ENCODE measurements at regions not wholly inside any gene's neighbourhood (a gene's known extent, or its start where the extent isn't known, plus 50 kb on each side); places are given as distances from the start of the nearest gene placed in this dataset.

DNA sequence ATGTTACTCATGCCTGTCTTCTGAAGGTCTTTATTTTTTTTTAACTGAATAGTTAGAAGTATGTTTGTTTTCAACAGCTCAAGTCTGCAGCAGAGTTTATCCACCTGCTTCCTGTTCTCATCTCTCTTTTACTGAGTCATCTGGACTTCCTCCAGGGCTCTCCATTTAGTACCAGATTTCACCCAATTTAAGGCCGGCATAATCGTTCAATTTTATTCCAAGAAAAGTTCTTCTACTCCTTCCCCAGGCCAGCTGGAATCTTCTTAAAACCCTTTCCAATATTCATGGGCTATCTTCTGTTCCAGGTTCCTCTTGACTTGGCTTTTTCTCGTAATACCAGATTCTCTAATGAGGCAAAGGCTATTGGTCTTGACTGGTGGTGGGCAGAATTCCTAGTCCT, 79.0 kb upstream of the LAMA2 start:
- DNase-seq (ENCODE audit: insufficient read length, low spot score) = no peak
- TF ChIP-seq, protein P1, sequence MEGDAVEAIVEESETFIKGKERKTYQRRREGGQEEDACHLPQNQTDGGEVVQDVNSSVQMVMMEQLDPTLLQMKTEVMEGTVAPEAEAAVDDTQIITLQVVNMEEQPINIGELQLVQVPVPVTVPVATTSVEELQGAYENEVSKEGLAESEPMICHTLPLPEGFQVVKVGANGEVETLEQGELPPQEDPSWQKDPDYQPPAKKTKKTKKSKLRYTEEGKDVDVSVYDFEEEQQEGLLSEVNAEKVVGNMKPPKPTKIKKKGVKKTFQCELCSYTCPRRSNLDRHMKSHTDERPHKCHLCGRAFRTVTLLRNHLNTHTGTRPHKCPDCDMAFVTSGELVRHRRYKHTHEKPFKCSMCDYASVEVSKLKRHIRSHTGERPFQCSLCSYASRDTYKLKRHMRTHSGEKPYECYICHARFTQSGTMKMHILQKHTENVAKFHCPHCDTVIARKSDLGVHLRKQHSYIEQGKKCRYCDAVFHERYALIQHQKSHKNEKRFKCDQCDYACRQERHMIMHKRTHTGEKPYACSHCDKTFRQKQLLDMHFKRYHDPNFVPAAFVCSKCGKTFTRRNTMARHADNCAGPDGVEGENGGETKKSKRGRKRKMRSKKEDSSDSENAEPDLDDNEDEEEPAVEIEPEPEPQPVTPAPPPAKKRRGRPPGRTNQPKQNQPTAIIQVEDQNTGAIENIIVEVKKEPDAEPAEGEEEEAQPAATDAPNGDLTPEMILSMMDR (IDR thresholded peaks at IDR 0.05; ENCODE audit: insufficient read depth, missing control alignments) = no peak
- FAIRE-seq = no peak

DNA sequence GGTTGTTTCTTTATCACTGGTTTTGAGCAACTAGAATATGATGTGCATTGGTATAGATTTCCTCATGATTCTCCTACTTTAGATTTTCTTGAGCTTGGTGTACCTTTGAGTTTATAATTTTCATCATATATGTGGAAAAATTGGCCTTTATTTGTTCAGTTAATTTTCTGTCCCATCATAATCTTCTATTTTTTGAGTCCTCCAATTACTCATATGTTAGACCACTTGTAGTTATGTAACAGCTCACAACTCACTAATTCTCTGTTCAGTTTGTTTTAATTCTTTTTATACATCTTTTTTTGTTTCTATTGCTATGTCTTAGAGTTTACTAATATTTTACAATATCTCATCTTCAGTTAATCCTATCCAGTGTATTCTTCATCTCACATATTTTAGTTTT, 81.3 kb upstream of the LAMA2 start:
- TF ChIP-seq, protein P1 (IDR thresholded peaks at IDR 0.05; ENCODE audit: insufficient read depth, missing control alignments) = no peak
- no peak for DNase-seq (ENCODE audit: insufficient read length, low spot score)
- no peak for FAIRE-seq

DNA sequence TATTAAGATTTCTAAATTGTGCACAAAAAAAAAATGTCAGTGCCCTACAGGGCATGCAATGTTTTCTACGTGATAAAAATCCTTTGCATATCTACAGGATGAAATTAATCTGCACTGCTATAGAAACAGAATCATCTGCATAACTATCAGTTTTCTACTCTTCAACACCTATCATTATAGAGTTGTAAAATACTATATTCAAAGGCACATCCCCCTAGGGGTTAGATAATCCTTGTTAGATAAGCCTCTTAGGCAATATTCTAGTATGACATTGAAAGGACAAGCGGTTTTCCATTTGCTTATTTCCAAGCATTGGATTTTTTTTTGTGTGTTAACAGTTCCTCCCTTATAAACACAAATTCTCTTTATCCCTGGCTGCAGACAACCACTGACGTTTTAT, 98.7 kb upstream of the LAMA2 start:
- FAIRE-seq (peak; percentile 88), DNase-seq (ENCODE audit: insufficient read length, low spot score) (no peak)
- TF ChIP-seq, protein P1 (IDR thresholded peaks at IDR 0.05; ENCODE audit: insufficient read depth, missing control alignments) = no peak

DNA sequence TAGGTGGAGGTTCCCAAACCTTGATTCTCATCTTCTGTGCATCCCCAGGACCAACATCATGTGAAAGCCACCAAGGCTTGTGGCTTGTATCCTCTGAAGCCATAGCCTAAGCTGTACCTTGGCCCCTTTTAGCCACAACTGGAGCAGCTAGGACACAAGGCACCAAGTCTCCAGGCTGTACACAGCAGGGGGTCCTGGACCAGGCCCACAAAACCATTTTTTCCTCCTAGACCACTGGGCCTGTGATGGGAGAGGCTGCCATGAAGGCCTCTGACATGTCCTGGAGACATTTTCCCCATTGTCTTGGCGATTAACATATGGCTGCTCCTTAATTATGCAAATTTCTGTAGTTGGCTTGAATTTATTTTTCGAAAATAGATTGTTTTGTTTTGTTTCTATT, 114.8 kb upstream of the LAMA2 start:
- TF ChIP-seq, protein P1 (IDR thresholded peaks at IDR 0.05; ENCODE audit: insufficient read depth, missing control alignments) = no peak
- DNase-seq (ENCODE audit: insufficient read length, low spot score) (no peak), FAIRE-seq (no peak)

DNA sequence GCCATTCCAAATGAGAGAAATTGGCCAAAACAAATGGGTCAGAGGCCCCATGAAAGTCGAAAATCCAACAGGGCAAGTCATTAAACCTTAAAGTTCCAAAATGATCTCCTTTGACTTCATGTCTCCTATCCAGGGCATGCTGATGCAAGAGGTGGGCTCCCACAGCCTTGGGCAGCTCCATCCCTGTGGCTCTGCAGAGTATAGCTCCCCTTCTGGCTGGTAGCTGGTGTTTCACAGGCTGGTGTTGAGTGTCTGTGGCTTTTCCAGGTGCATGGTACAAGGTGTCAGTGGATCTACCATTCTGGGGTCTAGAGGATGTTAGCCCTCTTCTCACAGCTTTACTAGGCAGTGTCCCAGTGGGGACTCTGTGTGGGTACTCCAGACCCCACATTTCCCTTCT, 115.2 kb upstream of the LAMA2 start:
- TF ChIP-seq, protein P1 (IDR thresholded peaks at IDR 0.05; ENCODE audit: insufficient read depth, missing control alignments) = no peak
- no peak for DNase-seq (ENCODE audit: insufficient read length, low spot score)
- FAIRE-seq = no peak

DNA sequence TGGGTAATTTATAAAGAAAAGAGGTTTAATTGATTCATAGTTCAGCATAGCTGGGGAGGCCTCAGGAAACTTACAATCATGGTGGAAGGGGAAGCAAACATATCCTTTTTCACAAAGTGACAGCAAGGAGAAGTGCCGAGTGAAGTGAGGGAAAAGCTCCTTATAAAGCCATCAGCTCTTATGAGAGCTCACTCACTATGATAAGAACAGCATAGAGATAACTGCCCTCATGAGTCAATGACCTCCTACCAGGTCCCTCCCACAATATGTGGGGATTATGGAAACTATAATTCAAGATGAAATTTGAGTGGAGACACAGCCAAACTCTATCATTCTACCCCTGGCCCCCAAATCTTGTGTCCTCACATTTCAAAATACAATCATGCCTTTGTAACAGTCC, 115.8 kb upstream of the LAMA2 start:
- DNase-seq (ENCODE audit: insufficient read length, low spot score) (no peak), FAIRE-seq (no peak)
- TF ChIP-seq, protein P1 (IDR thresholded peaks at IDR 0.05; ENCODE audit: insufficient read depth, missing control alignments) = no peak

DNA sequence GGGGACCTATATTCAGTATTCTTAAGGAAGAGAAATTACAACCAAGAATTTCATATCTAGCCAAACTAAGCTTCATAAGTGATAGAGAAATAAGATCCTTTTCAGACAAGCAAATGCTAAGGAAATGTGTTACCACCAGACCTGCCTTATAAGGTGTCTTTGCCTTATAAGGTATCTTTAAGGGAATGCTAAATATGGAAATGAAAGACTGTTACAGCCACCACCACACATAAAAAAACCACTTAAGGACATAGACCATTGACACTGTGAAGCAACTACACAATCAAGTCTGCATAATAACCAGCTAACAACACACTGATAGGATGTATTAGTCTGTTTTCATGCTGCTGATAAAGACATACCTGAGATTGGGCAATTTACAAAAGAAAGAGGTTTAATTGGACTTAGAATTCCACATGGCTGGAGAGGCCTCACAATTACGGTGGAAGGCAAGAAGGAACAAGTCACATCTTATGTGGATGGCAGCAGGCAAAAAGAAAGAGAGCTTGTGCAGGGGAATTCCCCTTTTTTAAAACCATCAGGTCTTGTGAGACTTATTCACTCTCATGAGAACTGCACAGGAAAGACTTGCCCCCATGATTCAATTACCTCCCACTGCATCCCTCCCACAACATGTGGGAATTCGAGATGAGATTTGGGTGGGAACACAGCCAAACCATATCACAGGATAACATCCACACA, 119.2 kb upstream of the LAMA2 start:
- TF ChIP-seq, protein P1 (IDR thresholded peaks at IDR 0.05; ENCODE audit: insufficient read depth, missing control alignments) = no peak
- DNase-seq (ENCODE audit: insufficient read length, low spot score) = no peak

More for the DNA sequence above, 119.2 kb upstream of the LAMA2 start:
- no peak for FAIRE-seq
